Activated CD8-positive, alpha-beta T cell treated with anti-CD3 and anti-CD28 coated beads for 36 hours (primary cell): ENCODE measurements at regions not wholly inside any gene's neighbourhood (a gene's known extent, or its start where the extent isn't known, plus 50 kb on each side); places are given as distances from the start of the nearest gene placed in this dataset.

Experiments used
- ATAC-seq: fragments of 200-7000 bp; cut with Tn5 transposase; one replicate; pipeline ENCODE4 v1.10.0; 2021; ENCODE audit warnings: mild to moderate bottlenecking, moderate library complexity
- CTCF ChIA-PET: fragments of 350-600 bp; sonication (Branson Sonifier 250); formaldehyde crosslinking; loops from one replicate; lab custom pipeline; 2021; ENCODE audit warnings: antibody characterized with exemption; lab: Charles Lee
- POLR2A ChIA-PET: fragments of 350-600 bp; sonication (Branson Sonifier 250); formaldehyde crosslinking; loops from one replicate; lab custom pipeline; 2021; ENCODE audit warnings: antibody characterized with exemption; lab: Charles Lee
- DNase-seq: peaks from one replicate; pipeline ENCODE4 v3.0.0-alpha.2; 2020
- H3K27ac Mint-ChIP-seq: one replicate; pipeline ENCODE4 v1.8.0; 2021; ENCODE audit warnings: mild to moderate bottlenecking, mixed read lengths
- H3K27me3 Mint-ChIP-seq: one replicate; pipeline ENCODE4 v1.8.0; 2021; ENCODE audit warnings: mixed read lengths
- H3K36me3 Mint-ChIP-seq: one replicate; pipeline ENCODE4 v1.8.0; 2021; ENCODE audit warnings: low read depth, mixed read lengths
- H3K4me1 Mint-ChIP-seq: one replicate; pipeline ENCODE4 v1.8.0; 2021; ENCODE audit warnings: low read depth, mixed read lengths
- H3K4me3 Mint-ChIP-seq: one replicate; pipeline ENCODE4 v1.8.0; 2021; ENCODE audit warnings: mild to moderate bottlenecking, moderate library complexity, mixed read lengths
- H3K9me3 Mint-ChIP-seq: one replicate; pipeline ENCODE4 v1.8.0; 2021; ENCODE audit warnings: mixed read lengths
- CTCF ChIP-seq: fragments of 200-600 bp; IDR thresholded peaks from one replicate; pipeline ENCODE4 v1.8.0; 2022; ENCODE audit warnings: antibody characterized with exemption, mild to moderate bottlenecking
- intact Hi-C: fragments of 100-400 bp; cut with micrococcal nuclease; formaldehyde crosslinking; loops from one replicate; pipeline ENCODE4 v1.10.0; 2022

GRCh38 chr12:89247541-89247942 is 104.8 kb downstream of the DUSP6 start:
- H3K27ac Mint-ChIP-seq, result no peak overlapping the region
- intact Hi-C loops, result no loop called here
- peaks cover 5% of the 10 kb centered on the region for H3K9me3 Mint-ChIP-seq
- TF ChIP-seq CTCF, result no peak
- ChIA-PET POLR2A (interaction anchor here (1.0 kb wide), 1 partner anchor 220 kb away, joined by 3 read pairs; no protein-coding TSS in a partner anchor), CTCF (interaction anchor here (1.2 to 1.3 kb wide), 2 partner anchors 9 to 230 kb away, joined by 3 to 4 read pairs; no protein-coding TSS in a partner anchor)
- no peak for ATAC-seq
- DNase-seq, result no peak
- H3K4me1 Mint-ChIP-seq, result peaks cover 50% of the 10 kb centered on the region
- H3K36me3 Mint-ChIP-seq, result no peaks in the 10 kb centered on the region
- H3K4me3 Mint-ChIP-seq, result no peak overlapping the region
- peaks cover 3% of the 10 kb centered on the region for H3K27me3 Mint-ChIP-seq

- peak; percentile 62 for DNase-seq
- H3K27me3 Mint-ChIP-seq, result peaks cover 3% of the 10 kb centered on the region
- H3K27ac Mint-ChIP-seq, result peak overlapping the region; percentile 83
- H3K4me1 Mint-ChIP-seq, result peaks cover 33% of the 10 kb centered on the region
- H3K36me3 Mint-ChIP-seq, result no peaks in the 10 kb centered on the region
- POLR2A ChIA-PET, result interaction anchor here (0.6 to 2.5 kb wide), 6 partner anchors 12 to 107 kb away, joined by 3 to 10 read pairs (median 5); partner anchors contain the start of gene DUSP6
- H3K9me3 Mint-ChIP-seq, result peaks cover 5% of the 10 kb centered on the region
- peak; percentile 83 for ATAC-seq
- intact Hi-C loops, result no loop called here
- CTCF ChIA-PET, result interaction anchor here (0.7 to 3.5 kb wide), 19 partner anchors 10 to 280 kb away, joined by 3 to 17 read pairs (median 3); partner anchors contain the start of genes DUSP6 and GALNT4
- no peak for TF ChIP-seq CTCF
- H3K4me3 Mint-ChIP-seq, result peak overlapping the region; percentile 40
Observed at GRCh38 chr12:89245090-89245489, 107.2 kb downstream of the DUSP6 start.

GRCh38 chr12:89244536-89244935 is 107.8 kb downstream of the DUSP6 start:
- TF ChIP-seq CTCF, result no peak
- ChIA-PET POLR2A (interaction anchor here (1.0 to 2.5 kb wide), 9 partner anchors 9 to 204 kb away, joined by 3 to 10 read pairs (median 4); partner anchors contain the start of gene DUSP6), CTCF (interaction anchor here (0.8 to 3.5 kb wide), 16 partner anchors 9 to 225 kb away, joined by 3 to 17 read pairs (median 4); partner anchors contain the start of gene DUSP6)
- intact Hi-C loops, result loop anchor here (5.0 kb wide), 1 partner anchor 82 kb away; no protein-coding TSS in a partner anchor
- Mint-ChIP-seq H3K4me1 (peaks cover 34% of the 10 kb centered on the region), H3K27me3 (peaks cover 3% of the 10 kb centered on the region), H3K4me3 (peak overlapping the region; percentile 40), H3K27ac (peak overlapping the region; percentile 83), H3K9me3 (peaks cover 5% of the 10 kb centered on the region), H3K36me3 (no peaks in the 10 kb centered on the region)
- ATAC-seq, result peak; percentile 86
- DNase-seq, result peak; percentile 45

- TF ChIP-seq CTCF, result no peak
- ChIA-PET CTCF (interaction anchor here (0.8 to 3.5 kb wide), 10 partner anchors 8 to 224 kb away, joined by 3 to 17 read pairs (median 6); no protein-coding TSS in a partner anchor), POLR2A (interaction anchor here (1.0 to 2.5 kb wide), 6 partner anchors 8 to 204 kb away, joined by 3 to 10 read pairs (median 4); partner anchors contain the start of gene DUSP6)
- H3K4me1 Mint-ChIP-seq, result peaks cover 37% of the 10 kb centered on the region
- ATAC-seq (peak; percentile 25), DNase-seq (no peak)
- peaks cover 3% of the 10 kb centered on the region for H3K27me3 Mint-ChIP-seq
- H3K4me3 Mint-ChIP-seq, result no peak overlapping the region
- H3K9me3 Mint-ChIP-seq, result peaks cover 5% of the 10 kb centered on the region
- H3K27ac Mint-ChIP-seq, result peak overlapping the region; percentile 83
- intact Hi-C loops, result loop anchor here (5.0 kb wide), 1 partner anchor 81 kb away; no protein-coding TSS in a partner anchor
- no peaks in the 10 kb centered on the region for H3K36me3 Mint-ChIP-seq
Observed at GRCh38 chr12:89243771-89244170, 108.5 kb downstream of the DUSP6 start.

GRCh38 chr12:89239534-89239933 is 112.8 kb downstream of the DUSP6 start:
- CTCF ChIA-PET, result no interaction called here
- Mint-ChIP-seq H3K4me3 (no peak overlapping the region), H3K27ac (no peak overlapping the region), H3K4me1 (peaks cover 50% of the 10 kb centered on the region), H3K36me3 (peaks cover 7% of the 10 kb centered on the region), H3K27me3 (no peaks in the 10 kb centered on the region), H3K9me3 (peaks cover 13% of the 10 kb centered on the region)
- DNase-seq, result no peak
- no peak for ATAC-seq
- POLR2A ChIA-PET, result no interaction called here
- intact Hi-C loops, result no loop called here
- TF ChIP-seq CTCF, result no peak
